HG02943 (cell line): ENCODE measurements at regions not wholly inside any gene's neighbourhood (a gene's known extent, or its start where the extent isn't known, plus 50 kb on each side); places are given as distances from the start of the nearest gene placed in this dataset.
"Not testable (repeated sequence)": the region's sequence is repeated elsewhere in the genome, so short reads cannot be mapped to it uniquely, and the experiment has no call there.

ENCODE experiments used
- ATAC-seq: cut with Tn5 transposase; IDR thresholded peaks from one replicate; pipeline ENCODE4 v1.9.1; 2021; ENCODE audit warnings: mild to moderate bottlenecking, low read depth, moderate library complexity; ENCODE audit not compliant: unreplicated experiment

DNA sequence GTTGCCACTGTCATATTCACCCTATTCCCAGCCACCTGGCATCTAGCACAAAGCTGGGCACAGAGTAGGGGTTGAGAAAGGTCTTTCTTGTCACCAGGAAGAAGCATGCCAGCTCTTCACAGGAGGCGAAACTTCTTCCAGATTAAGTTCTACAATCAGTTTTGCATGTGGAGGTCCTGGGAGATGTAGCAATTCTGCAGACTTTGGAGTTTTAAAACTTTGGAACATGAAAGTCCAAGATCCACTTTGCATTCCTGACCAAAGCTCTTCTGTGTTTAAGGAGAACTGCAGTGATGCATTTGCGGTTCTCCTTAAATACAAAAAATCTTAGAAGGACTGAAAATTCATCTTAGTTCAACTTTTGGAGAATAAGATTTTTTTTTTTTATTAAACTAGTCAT lies 258.5 kb upstream of the USP24 start:
- ATAC-seq, result no peak

DNA sequence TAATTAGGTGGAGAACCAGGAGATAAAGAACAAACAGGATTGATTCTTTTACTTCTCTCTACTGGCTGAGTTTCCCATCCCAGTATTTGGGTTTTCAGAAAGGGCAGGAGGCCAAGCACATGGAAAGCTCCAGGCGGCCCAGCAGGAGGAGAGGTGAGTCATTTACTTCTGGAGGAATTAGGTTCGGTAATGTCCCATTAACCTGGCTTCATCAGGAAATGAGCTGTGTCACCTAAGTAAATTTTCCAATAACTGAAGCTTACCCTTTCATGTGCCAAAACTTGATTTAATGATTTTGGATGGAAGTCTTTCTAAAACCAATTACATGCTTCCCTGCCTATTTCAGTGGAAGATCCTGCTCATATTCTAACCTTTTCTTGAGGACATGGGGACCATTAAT lies 257.6 kb upstream of the USP24 start:
- no peak for ATAC-seq

GRCh38 chr1:55472115-55472514 lies 257.0 kb upstream of the USP24 start:
- ATAC-seq, result no peak

- no peak for ATAC-seq
Measured at GRCh38 chr1:55468142-55468795, 253.1 kb upstream of the USP24 start.

GRCh38 chr1:55466921-55467320 lies 251.8 kb upstream of the USP24 start:
- no peak for ATAC-seq

GRCh38 chr1:55466373-55466772 lies 251.2 kb upstream of the USP24 start:
- ATAC-seq, result no peak

DNA sequence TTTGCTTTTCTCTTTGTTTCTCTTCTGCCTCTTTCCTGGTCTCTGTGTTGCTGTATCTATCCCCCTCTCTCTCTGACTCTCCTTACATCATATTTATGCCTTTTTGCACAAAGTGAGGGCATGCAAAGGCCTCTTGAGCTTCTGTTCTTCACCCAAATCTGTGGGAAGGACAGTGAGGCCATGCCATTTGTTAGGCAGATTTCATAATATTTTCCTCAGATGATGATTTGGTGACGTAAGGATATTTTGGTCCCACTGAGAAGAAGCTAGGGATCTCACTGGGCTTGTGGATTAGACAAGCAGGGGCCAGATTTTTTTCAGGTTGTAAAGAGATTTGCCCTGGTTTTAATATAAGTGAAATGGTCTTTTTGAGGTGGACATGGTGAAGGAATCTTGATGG lies 249.4 kb upstream of the USP24 start:
- no peak for ATAC-seq

DNA sequence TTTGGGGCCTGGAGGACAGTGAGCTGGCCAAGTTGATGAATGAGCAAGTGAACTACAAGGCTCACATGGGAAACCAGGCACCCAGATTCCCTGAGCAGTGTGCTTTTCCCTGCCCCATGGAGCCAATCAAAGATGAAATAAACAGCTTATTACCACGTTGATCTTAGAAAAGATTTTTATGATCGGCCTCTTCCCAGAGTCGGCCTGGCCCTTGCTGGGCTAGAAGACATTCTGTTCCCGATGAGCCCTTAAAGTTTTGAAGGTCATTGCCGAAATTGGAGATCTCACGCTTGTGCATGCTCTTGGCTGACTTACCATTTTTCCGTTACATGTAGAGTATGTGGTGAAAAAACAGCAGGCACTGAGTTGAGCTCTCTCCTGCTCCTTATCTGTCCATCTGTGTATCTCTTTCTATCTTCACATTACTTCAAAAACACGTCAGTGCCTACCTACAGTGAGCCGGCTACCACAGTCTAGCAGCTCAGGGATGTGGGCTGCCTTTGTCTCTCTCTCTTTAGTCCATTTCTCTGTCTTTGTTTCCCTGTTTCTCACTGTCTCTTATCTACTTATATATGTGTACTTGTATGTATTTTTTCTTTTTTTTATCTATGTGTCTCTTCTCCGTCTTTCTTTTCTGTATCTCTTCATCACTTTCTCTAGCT lies 248.8 kb upstream of the USP24 start:
- no peak for ATAC-seq

GRCh38 chr1:55457874-55458273 lies 242.7 kb upstream of the USP24 start:
- ATAC-seq, result no peak

GRCh38 chr1:55456971-55457370 lies 241.8 kb upstream of the USP24 start:
- no peak for ATAC-seq

- no peak for ATAC-seq
Measured at GRCh38 chr1:55448261-55448660, 233.1 kb upstream of the USP24 start.

GRCh38 chr1:55447488-55447887 lies 232.3 kb upstream of the USP24 start:
- no peak for ATAC-seq

DNA sequence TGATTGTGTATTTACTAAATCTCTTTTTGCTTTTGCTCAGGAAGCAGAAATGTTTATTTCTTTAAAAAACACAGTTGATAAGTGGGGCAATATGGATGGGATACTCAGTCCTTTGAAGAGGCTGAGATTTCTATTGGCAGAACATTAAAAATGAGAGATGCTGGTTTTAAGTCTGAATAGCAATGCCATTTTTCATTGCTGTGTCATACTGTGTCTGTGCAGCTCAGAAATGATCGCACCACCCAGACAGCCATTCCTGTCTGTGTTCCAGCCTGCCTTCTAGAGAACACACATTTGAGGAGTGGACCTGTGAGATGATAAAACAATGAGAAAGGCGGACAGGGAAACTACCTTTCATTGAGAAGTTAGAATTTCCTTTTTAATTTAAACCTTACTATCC lies 231.2 kb upstream of the USP24 start:
- no peak for ATAC-seq

- no peak for ATAC-seq
Measured at GRCh38 chr1:55445416-55445815, 230.3 kb upstream of the USP24 start.

- ATAC-seq, result no peak
Measured at GRCh38 chr1:55444667-55445066, 229.5 kb upstream of the USP24 start.

GRCh38 chr1:55443175-55443915 lies 228.2 kb upstream of the USP24 start:
- ATAC-seq, result no peak

GRCh38 chr1:55441489-55441888 lies 226.3 kb upstream of the USP24 start:
- no peak for ATAC-seq

DNA sequence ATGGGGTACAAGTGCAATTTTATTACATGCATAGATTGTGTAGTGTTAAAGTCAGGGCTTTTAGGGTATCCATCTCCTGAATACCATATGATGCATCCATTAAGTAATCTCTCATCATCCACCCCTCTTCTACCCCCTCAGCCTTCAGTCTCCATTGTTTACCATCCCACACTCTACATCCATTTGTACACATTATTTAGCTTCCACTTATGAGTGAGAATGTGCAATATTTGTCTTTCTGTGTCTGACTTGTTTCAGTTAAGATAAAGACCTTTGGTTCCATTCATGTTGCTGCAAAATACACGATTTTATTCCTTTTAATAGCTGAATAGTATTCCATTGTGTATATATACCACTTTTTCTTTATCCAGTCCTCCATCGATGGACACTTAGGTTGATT lies 222.5 kb upstream of the USP24 start:
- no peak for ATAC-seq

DNA sequence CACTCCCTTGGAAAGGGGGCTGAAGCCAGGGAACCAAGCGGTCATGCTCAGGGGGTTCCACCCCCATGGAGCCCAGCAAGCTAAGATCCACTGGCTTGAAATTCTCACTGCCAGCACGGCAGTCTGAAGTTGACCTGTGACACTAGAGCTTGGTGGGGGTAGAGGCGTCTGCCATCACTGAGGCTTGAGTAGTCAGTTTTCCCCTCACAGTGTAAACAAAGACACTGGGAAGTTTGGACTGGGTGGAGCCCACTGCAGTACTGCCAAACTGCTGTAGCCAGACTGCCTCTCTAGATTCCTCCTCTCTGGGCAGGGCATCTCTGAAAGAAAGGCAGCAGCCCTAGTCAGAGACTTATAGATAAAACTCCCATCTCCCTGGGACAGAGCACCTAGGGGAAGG lies 215.6 kb upstream of the USP24 start:
- ATAC-seq, result not testable (repeated sequence)

DNA sequence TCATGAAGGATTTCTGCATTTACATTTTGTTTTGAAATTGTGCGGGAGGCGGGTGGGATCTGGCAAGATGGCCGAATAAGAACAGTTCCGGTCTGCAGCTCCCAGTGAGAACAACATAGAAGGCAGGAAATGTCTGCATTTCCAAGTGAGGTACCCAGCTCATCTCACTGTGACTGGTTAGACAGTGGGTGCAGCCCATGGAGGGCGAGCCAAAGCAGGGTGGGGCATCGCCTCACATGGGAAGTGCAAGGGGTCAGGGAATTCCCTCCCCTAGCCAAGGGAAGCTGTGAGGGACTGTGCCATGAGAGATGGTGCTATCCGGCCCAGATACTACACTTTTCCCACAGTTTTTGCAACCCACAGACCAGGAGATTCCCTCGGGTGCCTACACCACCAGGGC lies 215.0 kb upstream of the USP24 start:
- not testable (repeated sequence) for ATAC-seq

- ATAC-seq, result no peak
Measured at GRCh38 chr1:55428944-55429931, 214.1 kb upstream of the USP24 start.
